ENCODE measurements at regions not wholly inside any gene's neighbourhood (a gene's known extent, or its start where the extent isn't known, plus 50 kb on each side); places are given as distances from the start of the nearest gene placed in this dataset.

GRCh38 chr4:167645358-167645757 lies 411.1 kb upstream of the SPOCK3 start:
- ATAC-seq (no peak), DNase-seq (ENCODE audit: low spot score) (no peak)

- ATAC-seq = no peak
- no peak for DNase-seq (ENCODE audit: low spot score)
These were observed 418.0 kb upstream of the SPOCK3 start for GRCh38 chr4:167652267-167652666.

DNA sequence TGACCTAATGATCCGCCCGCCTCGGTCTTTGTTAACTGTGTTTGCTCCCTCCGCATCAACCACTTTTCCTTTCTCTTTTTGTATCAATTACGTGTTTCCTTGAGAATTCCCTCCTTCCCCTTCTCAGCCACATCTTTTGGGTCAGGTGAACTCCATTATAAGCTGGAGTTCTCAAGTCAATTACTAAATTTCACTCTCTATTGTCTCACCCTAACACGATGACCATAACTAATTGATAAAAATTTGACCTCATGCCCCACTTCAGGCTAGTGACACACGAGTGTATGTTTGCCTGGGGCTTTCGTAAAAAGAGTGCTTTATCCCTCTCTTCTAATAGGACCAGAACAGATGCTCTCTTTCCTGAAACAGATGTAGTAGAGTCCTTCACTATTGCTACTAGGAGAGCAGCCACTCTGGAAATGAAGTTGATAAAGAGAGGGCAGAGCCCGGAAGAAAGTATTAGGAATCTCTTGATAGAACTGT lies 403.6 kb upstream of the ANXA10 start:
- ATAC-seq (no peak), DNase-seq (ENCODE audit: low spot score) (no peak)

GRCh38 chr4:167702391-167702790 lies 389.9 kb upstream of the ANXA10 start:
- no peak for DNase-seq (ENCODE audit: low spot score)
- no peak for ATAC-seq

DNA sequence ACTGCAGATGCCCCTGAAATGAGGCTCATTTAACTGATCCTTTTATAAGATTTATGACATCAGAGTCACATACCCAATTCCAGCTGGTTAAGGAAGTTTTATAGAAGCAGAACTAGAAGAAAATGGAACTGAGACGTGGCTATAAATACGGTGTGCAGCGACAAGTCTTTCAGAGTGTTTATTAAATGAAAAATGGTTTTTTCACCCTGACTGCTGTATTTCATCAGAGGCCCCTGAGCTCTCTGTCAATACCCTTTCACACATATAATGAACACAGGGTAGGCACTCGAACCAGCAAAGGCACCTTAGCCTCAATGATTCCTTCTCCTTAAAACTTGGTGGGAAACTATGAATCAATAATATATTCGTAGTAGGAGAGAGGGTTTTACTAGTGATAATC lies 380.8 kb upstream of the ANXA10 start:
- DNase-seq (ENCODE audit: low spot score) = no peak
- ATAC-seq = no peak

- no peak for DNase-seq (ENCODE audit: low spot score)
- ATAC-seq = no peak
These were observed 378.6 kb upstream of the ANXA10 start for GRCh38 chr4:167713756-167714155.

DNA sequence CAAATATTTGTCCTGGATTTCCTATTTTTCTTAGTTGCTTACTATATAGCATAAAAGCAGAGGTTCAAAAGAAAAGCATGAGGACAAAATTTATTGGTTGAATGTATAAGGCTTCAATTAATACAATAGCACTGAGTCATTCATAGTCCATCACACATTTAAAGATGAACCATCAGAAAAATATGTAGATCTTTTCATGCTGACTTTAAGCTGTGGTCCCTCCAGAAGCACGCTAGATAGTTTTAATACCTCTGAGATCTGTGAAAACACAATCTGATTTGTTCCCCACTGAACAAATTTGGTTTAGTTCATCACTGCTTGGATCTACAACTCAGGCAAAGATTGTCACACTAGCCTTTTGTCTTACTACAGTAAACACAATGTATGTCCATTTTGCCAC lies 377.2 kb upstream of the ANXA10 start:
- ATAC-seq (no peak), DNase-seq (ENCODE audit: low spot score) (no peak)

DNA sequence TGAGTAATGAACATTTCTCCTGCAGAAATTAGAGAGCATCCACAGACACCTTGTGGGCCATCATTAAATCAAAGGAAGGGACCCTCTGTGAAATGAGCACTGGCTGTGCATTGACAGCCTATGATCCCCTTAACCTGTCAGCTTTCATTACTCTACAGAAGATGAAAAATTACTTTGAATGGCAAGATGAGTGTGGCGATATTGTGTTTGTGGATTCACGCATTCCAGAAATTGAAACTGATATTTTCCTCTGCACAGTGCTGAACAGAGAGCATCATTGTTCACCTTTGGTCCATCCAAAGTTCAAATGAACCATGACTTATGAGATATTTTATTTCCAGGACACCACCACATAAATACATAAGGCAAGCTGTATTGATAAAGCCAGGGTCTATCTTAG lies 374.8 kb upstream of the ANXA10 start:
- ATAC-seq (no peak), DNase-seq (ENCODE audit: low spot score) (no peak)

GRCh38 chr4:167721617-167722486 lies 370.5 kb upstream of the ANXA10 start:
- ATAC-seq (no peak), DNase-seq (ENCODE audit: low spot score) (no peak)

- DNase-seq (ENCODE audit: low spot score) (no peak), ATAC-seq (no peak)
These were observed 369.9 kb upstream of the ANXA10 start for GRCh38 chr4:167722487-167722808.

DNA sequence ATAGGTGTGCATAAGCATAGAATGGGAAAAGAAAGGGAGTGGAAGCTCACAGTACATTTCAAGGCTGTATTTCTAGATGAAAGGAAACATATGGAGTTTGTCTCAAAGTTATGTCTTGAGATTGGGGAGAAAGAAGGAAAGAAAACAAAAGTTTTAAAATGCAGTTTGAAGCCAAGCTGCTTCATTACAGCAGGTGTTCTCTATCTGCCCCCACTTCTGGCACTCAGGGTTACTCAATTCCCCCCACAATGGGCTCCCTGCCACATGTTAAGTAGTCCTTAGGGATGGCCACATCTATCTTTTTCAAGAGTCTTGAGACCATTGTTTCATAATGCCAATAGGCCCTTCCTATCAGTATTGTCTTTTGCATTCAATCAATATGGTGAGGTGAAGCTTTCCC lies 367.4 kb upstream of the ANXA10 start:
- ATAC-seq (no peak), DNase-seq (ENCODE audit: low spot score) (no peak)

DNA sequence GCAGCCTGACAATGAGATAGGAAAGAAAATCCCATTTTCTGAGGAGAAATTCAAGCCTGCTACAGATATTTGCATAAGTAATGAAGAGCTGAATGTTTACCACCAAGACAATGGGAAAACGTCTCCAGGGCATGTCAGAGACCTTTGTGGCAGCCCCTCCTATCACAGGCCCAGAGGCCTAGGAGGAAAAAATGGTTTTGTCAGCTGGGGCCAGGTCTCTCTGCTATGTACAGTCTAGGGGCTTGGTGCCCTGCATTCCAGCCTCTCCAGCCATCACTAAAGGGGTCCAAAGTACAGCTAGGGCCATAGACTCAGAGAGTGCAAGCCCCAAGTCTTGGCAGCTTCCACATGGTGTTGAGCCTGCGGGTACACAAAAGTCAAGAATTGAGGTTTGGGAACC lies 361.6 kb upstream of the ANXA10 start:
- ATAC-seq (no peak), DNase-seq (ENCODE audit: low spot score) (no peak)

GRCh38 chr4:167745024-167745687 lies 347.2 kb upstream of the ANXA10 start:
- ATAC-seq (no peak), DNase-seq (ENCODE audit: low spot score) (no peak)

DNA sequence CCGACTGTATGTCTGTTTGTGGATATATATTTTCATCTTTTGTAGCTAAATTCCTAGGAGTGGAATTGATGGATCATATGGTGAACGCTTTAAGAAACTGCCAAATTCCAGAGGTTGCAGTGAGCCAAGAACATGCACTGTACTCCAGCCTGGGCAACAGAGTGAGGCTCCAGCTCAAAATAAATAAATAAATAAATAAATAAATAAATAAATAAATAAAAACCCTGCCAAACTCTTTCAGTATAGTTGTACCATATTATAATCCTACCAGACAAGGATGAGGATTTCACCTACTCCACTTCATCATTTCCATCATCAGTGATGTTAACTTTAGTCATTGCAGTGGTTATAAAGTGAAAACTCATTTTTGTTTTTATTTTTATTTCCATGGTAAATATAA lies 325.1 kb upstream of the ANXA10 start:
- no peak for ATAC-seq
- DNase-seq (ENCODE audit: low spot score) = no peak

DNA sequence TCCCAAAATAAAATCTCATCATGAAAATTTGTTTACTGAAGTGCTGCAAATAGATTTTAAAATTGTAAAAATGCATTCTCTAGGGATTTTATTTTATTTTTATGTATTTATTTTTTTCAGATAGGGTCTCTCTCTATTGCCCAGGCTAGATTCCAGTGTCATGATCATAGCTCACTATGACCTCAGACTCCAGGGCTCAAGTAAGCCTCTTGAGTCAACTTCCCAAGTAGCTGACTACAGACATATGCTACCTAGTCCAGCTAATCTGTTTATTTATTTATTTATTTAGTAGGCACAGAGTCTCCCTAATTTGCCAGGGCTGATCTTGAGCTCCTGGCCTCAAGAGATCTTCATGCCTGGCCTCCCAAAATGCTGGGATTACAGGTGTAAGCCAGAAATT lies 317.7 kb upstream of the ANXA10 start:
- no peak for DNase-seq (ENCODE audit: low spot score)
- no peak for ATAC-seq

- no peak for ATAC-seq
- DNase-seq (ENCODE audit: low spot score) = no peak
These were observed 317.0 kb upstream of the ANXA10 start for GRCh38 chr4:167775375-167775774.

DNA sequence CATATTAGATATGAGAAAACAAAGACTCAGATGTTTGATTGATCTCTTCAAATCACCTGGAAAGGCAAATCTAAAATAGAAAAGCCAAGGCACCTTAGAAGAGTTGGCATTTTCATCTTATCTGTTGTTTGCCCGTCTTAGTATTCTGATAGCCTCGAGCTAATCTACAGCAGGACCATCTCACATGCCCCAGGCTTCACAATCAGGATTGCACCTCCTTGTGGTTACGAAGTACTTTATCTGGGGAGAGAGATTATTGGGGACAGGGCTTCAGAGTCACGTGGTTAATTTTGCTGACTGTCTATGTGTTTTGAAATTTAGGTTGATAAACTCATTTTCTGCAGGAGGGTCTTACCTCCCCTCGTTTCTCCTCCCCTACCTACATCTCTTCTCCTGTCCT lies 313.1 kb upstream of the ANXA10 start:
- no peak for DNase-seq (ENCODE audit: low spot score)

DNA sequence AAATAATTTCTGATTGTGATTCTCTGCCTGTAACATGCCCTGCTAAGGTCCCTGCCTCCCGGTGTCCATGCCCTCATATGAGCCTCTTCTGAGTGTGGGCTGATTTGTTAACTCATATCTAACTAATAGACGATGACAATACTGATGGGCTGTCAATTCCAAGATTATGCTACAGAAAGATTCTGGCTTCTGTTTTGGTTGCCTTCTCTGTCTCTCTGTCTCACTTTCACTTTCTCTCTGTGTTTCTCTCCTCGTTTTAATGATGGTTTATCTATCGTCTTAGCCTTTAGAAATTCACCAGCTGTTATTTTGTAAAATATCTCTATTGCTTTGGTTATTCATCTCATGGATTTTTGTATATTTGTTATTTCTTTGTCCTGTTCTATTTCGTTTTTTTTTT lies 312.5 kb upstream of the ANXA10 start:
- no peak for ATAC-seq
- DNase-seq (ENCODE audit: low spot score) = no peak

More for the DNA sequence above, 313.1 kb upstream of the ANXA10 start:
- no peak for ATAC-seq

- DNase-seq (ENCODE audit: low spot score) (no peak), ATAC-seq (no peak)
These were observed 307.5 kb upstream of the ANXA10 start for GRCh38 chr4:167784826-167785225.

DNA sequence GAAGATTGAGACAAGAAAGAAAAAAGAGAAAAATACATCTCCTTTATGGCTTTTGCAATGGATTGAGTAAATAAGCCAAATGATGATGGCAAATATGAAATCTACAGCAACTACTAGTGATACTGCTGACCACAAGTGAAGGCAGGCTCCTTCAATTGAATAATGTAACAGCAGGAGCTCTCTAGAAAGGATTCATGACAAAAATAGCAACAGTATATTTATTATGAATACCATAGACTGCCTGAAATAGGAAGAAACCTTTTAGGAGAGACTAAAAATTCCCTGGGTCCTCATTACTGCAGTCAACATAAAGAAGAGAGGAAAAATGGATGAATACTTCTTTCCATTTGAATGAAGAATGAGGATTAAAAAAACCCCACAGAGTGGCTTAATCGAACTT lies 306.8 kb upstream of the ANXA10 start:
- ATAC-seq (no peak), DNase-seq (ENCODE audit: low spot score) (no peak)

DNA sequence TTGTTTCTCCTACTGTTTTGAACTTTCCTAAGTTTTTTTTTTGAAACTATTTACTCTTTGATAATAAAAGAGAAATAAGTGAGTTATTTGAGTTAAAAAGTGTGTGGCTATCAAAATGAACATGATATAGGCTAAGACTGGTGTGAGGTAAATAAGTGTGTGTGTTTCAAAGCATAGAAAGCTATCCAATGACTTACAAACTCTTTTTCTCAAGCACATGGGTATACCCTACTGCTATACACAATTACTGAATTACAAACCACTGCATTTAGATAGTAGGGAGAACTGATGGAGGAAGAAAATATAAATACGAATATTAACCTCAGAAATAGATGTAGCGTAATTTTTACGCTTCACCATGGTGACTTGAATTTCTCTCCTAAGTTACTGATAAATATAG lies 305.8 kb upstream of the ANXA10 start:
- ATAC-seq (no peak), DNase-seq (ENCODE audit: low spot score) (no peak)

DNA sequence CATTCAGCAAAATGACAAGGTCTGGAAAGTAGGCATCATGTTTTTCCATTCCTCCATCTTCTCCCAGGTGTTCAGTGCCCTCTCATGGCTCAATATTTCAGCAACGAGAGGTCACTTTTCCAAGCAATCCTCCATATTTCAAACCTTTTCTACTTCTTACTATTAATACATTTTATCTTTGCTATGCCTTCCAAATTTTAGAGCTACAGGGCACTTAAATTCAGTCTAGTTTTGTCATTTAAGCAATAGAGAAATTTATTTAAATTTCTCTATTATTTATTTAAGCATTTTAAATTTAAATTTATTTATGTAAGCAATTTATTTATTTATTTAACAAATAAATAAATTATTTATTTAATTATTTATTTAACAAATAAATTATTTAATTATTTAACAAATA lies 305.1 kb upstream of the ANXA10 start:
- DNase-seq (ENCODE audit: low spot score) = no peak

More for the DNA sequence above, 305.1 kb upstream of the ANXA10 start:
- no peak for ATAC-seq

Measured in left lobe of liver (tissue), 2 donors.